HG02642 (cell line): ENCODE measurements at regions not wholly inside any gene's neighbourhood (a gene's known extent, or its start where the extent isn't known, plus 50 kb on each side); places are given as distances from the start of the nearest gene placed in this dataset.
"Not testable (repeated sequence)": the region's sequence is repeated elsewhere in the genome, so short reads cannot be mapped to it uniquely, and the experiment has no call there.

Source experiments
- ATAC-seq: cut with Tn5 transposase; IDR thresholded peaks from one replicate; pipeline ENCODE4 v1.9.1; 2021; ENCODE audit warnings: mild to moderate bottlenecking; ENCODE audit not compliant: unreplicated experiment, poor library complexity

- no peak for ATAC-seq
Observed at GRCh38 chr7:84941936-84942335, 244.9 kb downstream of the SEMA3D start.

GRCh38 chr7:84941291-84941690 is 245.6 kb downstream of the SEMA3D start:
- ATAC-seq, result no peak

GRCh38 chr7:84939888-84940287 is 247.0 kb downstream of the SEMA3D start:
- no peak for ATAC-seq

GRCh38 chr7:84939442-84939841 is 247.4 kb downstream of the SEMA3D start:
- no peak for ATAC-seq

GRCh38 chr7:84924353-84924752 is 262.5 kb downstream of the SEMA3D start:
- ATAC-seq, result no peak

GRCh38 chr7:84923348-84923747 is 263.5 kb downstream of the SEMA3D start:
- ATAC-seq, result no peak

- no peak for ATAC-seq
Observed at GRCh38 chr7:84921154-84921553, 265.7 kb downstream of the SEMA3D start.

- not testable (repeated sequence) for ATAC-seq
Observed at GRCh38 chr7:84916973-84917372, 269.9 kb downstream of the SEMA3D start.

- no peak for ATAC-seq
Observed at GRCh38 chr7:84916161-84916560, 270.7 kb downstream of the SEMA3D start.

GRCh38 chr7:84914598-84914997 is 272.3 kb downstream of the SEMA3D start:
- ATAC-seq, result no peak

- no peak for ATAC-seq
Observed at GRCh38 chr7:84913731-84914130, 273.1 kb downstream of the SEMA3D start.

GRCh38 chr7:84912993-84913635 is 273.7 kb downstream of the SEMA3D start:
- ATAC-seq, result no peak

GRCh38 chr7:84912537-84912936 is 274.3 kb downstream of the SEMA3D start:
- no peak for ATAC-seq

GRCh38 chr7:84912018-84912417 is 274.8 kb downstream of the SEMA3D start:
- ATAC-seq, result no peak

GRCh38 chr7:84911077-84911476 is 275.8 kb downstream of the SEMA3D start:
- ATAC-seq, result no peak

GRCh38 chr7:84910322-84910721 is 276.5 kb downstream of the SEMA3D start:
- ATAC-seq, result not testable (repeated sequence)

GRCh38 chr7:84908196-84908793 is 278.6 kb downstream of the SEMA3D start:
- no peak for ATAC-seq

GRCh38 chr7:84906889-84907288 is 280.0 kb downstream of the SEMA3D start:
- ATAC-seq, result no peak

GRCh38 chr7:84904561-84904960 is 282.3 kb downstream of the SEMA3D start:
- ATAC-seq, result no peak

- ATAC-seq, result no peak
Observed at GRCh38 chr7:84901366-84901765, 285.5 kb downstream of the SEMA3D start.

- no peak for ATAC-seq
Observed at GRCh38 chr7:84900215-84900614, 286.6 kb downstream of the SEMA3D start.

- no peak for ATAC-seq
Observed at GRCh38 chr7:84895563-84895962, 291.3 kb downstream of the SEMA3D start.
